Neural crest cell (in vitro differentiated cells): ENCODE measurements at regions not wholly inside any gene's neighbourhood (a gene's known extent, or its start where the extent isn't known, plus 50 kb on each side); places are given as distances from the start of the nearest gene placed in this dataset.

ENCODE experiments used
- DNase-seq: peaks from one replicate; pipeline ENCODE4 v3.0.0; 2021; ENCODE audit warnings: low read depth, mixed read lengths, low spot score
- H3K27ac Mint-ChIP-seq: one replicate; pipeline ENCODE4 v1.8.0; 2021; ENCODE audit warnings: mild to moderate bottlenecking, mixed read lengths; ENCODE audit not compliant: unreplicated experiment
- H3K27me3 Mint-ChIP-seq: 2 replicates; pipeline ENCODE4 v1.8.0; 2021; ENCODE audit warnings: low read depth, mild to moderate bottlenecking, mixed read lengths
- H3K36me3 Mint-ChIP-seq: 2 replicates; pipeline ENCODE4 v1.8.0; 2021; ENCODE audit warnings: low read depth, mild to moderate bottlenecking, mixed read lengths
- H3K4me1 Mint-ChIP-seq: 2 replicates; pipeline ENCODE4 v1.8.0; 2021; ENCODE audit warnings: mixed read lengths
- H3K4me3 Mint-ChIP-seq: one replicate; pipeline ENCODE4 v1.8.0; 2021; ENCODE audit warnings: mild to moderate bottlenecking, mixed read lengths
- H3K9me3 Mint-ChIP-seq: 2 replicates; pipeline ENCODE4 v1.8.0; 2021; ENCODE audit warnings: mixed read lengths
- TF ChIP-seq, protein P1 (sequence below): fragments of 200-600 bp; sonication (generic); conservative IDR thresholded peaks from 2 replicates; pipeline ENCODE4 v1.5.0; 2021; ENCODE audit warnings: antibody characterized with exemption, mild to moderate bottlenecking

DNA sequence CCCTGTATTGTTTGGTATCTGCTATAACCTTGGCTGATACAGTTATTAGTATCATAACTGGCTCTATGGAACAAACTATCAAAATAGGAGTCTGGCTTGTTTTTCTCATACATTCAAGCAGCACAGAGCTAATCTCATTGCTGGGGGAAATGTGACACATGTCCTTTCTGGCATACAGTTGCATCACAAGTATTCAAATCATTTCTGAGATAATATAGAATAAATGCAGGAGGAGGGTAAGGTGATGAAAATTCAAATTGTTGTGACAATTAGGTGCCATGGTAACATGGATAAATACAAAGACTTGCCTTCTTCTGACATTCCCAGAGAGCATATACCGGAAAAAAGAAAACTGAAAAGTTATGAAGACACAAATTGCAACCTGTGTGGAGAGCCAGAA lies 2706.8 kb downstream of the ARAP2 start:
- TF ChIP-seq, protein P1, sequence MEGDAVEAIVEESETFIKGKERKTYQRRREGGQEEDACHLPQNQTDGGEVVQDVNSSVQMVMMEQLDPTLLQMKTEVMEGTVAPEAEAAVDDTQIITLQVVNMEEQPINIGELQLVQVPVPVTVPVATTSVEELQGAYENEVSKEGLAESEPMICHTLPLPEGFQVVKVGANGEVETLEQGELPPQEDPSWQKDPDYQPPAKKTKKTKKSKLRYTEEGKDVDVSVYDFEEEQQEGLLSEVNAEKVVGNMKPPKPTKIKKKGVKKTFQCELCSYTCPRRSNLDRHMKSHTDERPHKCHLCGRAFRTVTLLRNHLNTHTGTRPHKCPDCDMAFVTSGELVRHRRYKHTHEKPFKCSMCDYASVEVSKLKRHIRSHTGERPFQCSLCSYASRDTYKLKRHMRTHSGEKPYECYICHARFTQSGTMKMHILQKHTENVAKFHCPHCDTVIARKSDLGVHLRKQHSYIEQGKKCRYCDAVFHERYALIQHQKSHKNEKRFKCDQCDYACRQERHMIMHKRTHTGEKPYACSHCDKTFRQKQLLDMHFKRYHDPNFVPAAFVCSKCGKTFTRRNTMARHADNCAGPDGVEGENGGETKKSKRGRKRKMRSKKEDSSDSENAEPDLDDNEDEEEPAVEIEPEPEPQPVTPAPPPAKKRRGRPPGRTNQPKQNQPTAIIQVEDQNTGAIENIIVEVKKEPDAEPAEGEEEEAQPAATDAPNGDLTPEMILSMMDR = no peak
- Mint-ChIP-seq H3K4me3 (no peak overlapping the region), H3K36me3 (no peaks in the 10 kb centered on the region), H3K9me3 (no peaks in the 10 kb centered on the region), H3K4me1 (no peaks in the 10 kb centered on the region), H3K27me3 (no peaks in the 10 kb centered on the region), H3K27ac (no peak overlapping the region)
- DNase-seq = no peak

DNA sequence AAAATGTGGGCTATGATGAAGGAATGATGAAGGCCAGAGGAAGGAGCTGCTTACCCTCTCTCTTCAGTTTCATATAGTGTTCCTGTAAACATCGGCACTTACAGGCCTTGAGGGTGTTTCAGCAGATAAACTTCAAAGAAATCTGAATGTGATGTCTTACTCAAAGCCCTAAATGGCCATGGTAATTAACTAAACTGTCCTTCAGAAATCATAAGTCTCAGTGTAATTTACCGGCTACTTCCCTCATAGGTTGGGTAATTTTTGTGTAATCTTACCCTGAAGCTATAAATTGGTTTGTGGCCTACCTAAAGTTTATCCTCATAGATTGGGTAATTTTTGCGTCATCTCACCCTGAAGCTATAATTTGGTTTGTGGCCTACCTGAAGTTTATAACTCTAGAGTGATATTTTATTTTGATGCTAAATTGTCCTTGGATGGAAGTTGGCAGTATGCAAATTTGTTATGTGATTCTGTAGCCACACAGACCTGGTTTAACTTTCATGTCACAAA lies 2700.3 kb downstream of the ARAP2 start:
- TF ChIP-seq, protein P1 = no peak
- H3K9me3 Mint-ChIP-seq = peaks cover 12% of the 10 kb centered on the region
- H3K27ac Mint-ChIP-seq = no peak overlapping the region
- H3K27me3 Mint-ChIP-seq = no peaks in the 10 kb centered on the region
- DNase-seq = no peak
- no peaks in the 10 kb centered on the region for H3K4me1 Mint-ChIP-seq
- no peak overlapping the region for H3K4me3 Mint-ChIP-seq
- H3K36me3 Mint-ChIP-seq = no peaks in the 10 kb centered on the region

DNA sequence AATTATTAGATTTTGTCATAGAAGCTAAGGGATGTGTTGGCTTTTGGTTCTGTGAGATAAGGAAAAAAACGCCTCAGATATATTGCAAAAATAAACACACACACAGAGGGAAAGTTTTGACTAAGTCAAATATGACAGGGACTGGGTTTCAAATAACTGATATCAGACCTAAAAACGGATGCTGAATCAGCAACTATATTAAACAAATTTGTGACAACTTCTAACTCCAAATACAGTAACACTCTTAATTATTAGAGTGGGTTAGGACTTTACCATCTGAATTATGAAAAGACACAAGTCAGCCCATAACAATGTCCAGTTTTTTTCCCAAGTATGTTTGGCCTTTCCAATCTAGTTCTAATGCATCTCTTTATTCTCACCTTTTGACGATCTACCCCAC lies 2693.1 kb downstream of the ARAP2 start:
- H3K27ac Mint-ChIP-seq = no peak overlapping the region
- H3K36me3 Mint-ChIP-seq = no peaks in the 10 kb centered on the region

GRCh38 chr4:33561259-33561658 lies 2683.1 kb downstream of the ARAP2 start:
- Mint-ChIP-seq H3K4me1 (peaks cover 4% of the 10 kb centered on the region), H3K27ac (no peak overlapping the region), H3K9me3 (no peaks in the 10 kb centered on the region), H3K4me3 (no peak overlapping the region), H3K27me3 (no peaks in the 10 kb centered on the region), H3K36me3 (no peaks in the 10 kb centered on the region)
- TF ChIP-seq, protein P1 = no peak
- DNase-seq = no peak

More for the DNA sequence above, 2693.1 kb downstream of the ARAP2 start:
- TF ChIP-seq, protein P1 = no peak
- no peaks in the 10 kb centered on the region for H3K4me1 Mint-ChIP-seq
- peaks cover 9% of the 10 kb centered on the region for H3K9me3 Mint-ChIP-seq
- no peak overlapping the region for H3K4me3 Mint-ChIP-seq
- H3K27me3 Mint-ChIP-seq = no peaks in the 10 kb centered on the region
- no peak for DNase-seq

- no peak for DNase-seq
- Mint-ChIP-seq H3K4me1 (peaks cover 4% of the 10 kb centered on the region), H3K9me3 (no peaks in the 10 kb centered on the region)
These were observed 2677.7 kb downstream of the ARAP2 start for GRCh38 chr4:33566649-33567048.

More at GRCh38 chr4:33566649-33567048, 2677.7 kb downstream of the ARAP2 start:
- TF ChIP-seq, protein P1 = peak; percentile 38
- Mint-ChIP-seq H3K27ac (no peak overlapping the region), H3K36me3 (no peaks in the 10 kb centered on the region), H3K27me3 (no peaks in the 10 kb centered on the region), H3K4me3 (no peak overlapping the region)
